Endothelial cell of hepatic sinusoid (primary cell): ENCODE measurements at regions not wholly inside any gene's neighbourhood (a gene's known extent, or its start where the extent isn't known, plus 50 kb on each side); places are given as distances from the start of the nearest gene placed in this dataset.

ENCODE experiments used
- in situ Hi-C: cut with HindIII; loops from 2 replicates; pipeline ENCODE4 v1.10.0; 2017; ENCODE audit warnings: low sequenced_read_pairs

- in situ Hi-C loops: no loop called here
Measured at GRCh38 chr2:128979182-128979581, 660.5 kb upstream of the HS6ST1 start.

- in situ Hi-C loops: no loop called here
Measured at GRCh38 chr2:128980475-128980874, 661.8 kb upstream of the HS6ST1 start.

GRCh38 chr2:128981353-128981752 lies 662.7 kb upstream of the HS6ST1 start:
- in situ Hi-C loops: no loop called here

GRCh38 chr2:128982001-128982400 lies 663.3 kb upstream of the HS6ST1 start:
- in situ Hi-C loops: no loop called here

GRCh38 chr2:128982670-128983069 lies 664.0 kb upstream of the HS6ST1 start:
- in situ Hi-C loops: no loop called here

- in situ Hi-C loops: no loop called here
Measured at GRCh38 chr2:128983094-128983493, 664.4 kb upstream of the HS6ST1 start.

- in situ Hi-C loops: no loop called here
Measured at GRCh38 chr2:128984081-128984480, 665.4 kb upstream of the HS6ST1 start.

GRCh38 chr2:128984855-128985254 lies 666.2 kb upstream of the HS6ST1 start:
- in situ Hi-C loops: no loop called here

GRCh38 chr2:128986026-128986715 lies 667.5 kb upstream of the HS6ST1 start:
- in situ Hi-C loops: no loop called here

GRCh38 chr2:128986867-128987268 lies 668.2 kb upstream of the HS6ST1 start:
- in situ Hi-C loops: no loop called here

- in situ Hi-C loops: no loop called here
Measured at GRCh38 chr2:128988326-128988725, 669.7 kb upstream of the HS6ST1 start.

GRCh38 chr2:128988967-128989366 lies 670.3 kb upstream of the HS6ST1 start:
- in situ Hi-C loops: no loop called here

GRCh38 chr2:128995086-128995485 lies 676.4 kb upstream of the HS6ST1 start:
- in situ Hi-C loops: no loop called here

- in situ Hi-C loops: no loop called here
Measured at GRCh38 chr2:128996078-128996477, 677.4 kb upstream of the HS6ST1 start.

- in situ Hi-C loops: no loop called here
Measured at GRCh38 chr2:128997166-128997866, 678.6 kb upstream of the HS6ST1 start.

- in situ Hi-C loops: no loop called here
Measured at GRCh38 chr2:129001926-129002325, 683.3 kb upstream of the HS6ST1 start.

GRCh38 chr2:129002751-129003150 lies 684.1 kb upstream of the HS6ST1 start:
- in situ Hi-C loops: no loop called here

GRCh38 chr2:129004485-129004884 lies 685.8 kb upstream of the HS6ST1 start:
- in situ Hi-C loops: no loop called here

- in situ Hi-C loops: no loop called here
Measured at GRCh38 chr2:129004940-129005490, 686.3 kb upstream of the HS6ST1 start.

- in situ Hi-C loops: no loop called here
Measured at GRCh38 chr2:129006135-129006886, 687.6 kb upstream of the HS6ST1 start.

- in situ Hi-C loops: no loop called here
Measured at GRCh38 chr2:129006901-129007300, 688.2 kb upstream of the HS6ST1 start.
